GM21423 (cell line): ENCODE measurements at regions not wholly inside any gene's neighbourhood (a gene's known extent, or its start where the extent isn't known, plus 50 kb on each side); places are given as distances from the start of the nearest gene placed in this dataset.

Experiments
- ATAC-seq: cut with Tn5 transposase; IDR thresholded peaks from one replicate; pipeline ENCODE4 v1.9.1; 2021; ENCODE audit warnings: mild to moderate bottlenecking, moderate library complexity; ENCODE audit not compliant: unreplicated experiment

- ATAC-seq: no peak
Measured at GRCh38 chr10:78312197-78313047, 278.8 kb downstream of the RPS24 start.

DNA sequence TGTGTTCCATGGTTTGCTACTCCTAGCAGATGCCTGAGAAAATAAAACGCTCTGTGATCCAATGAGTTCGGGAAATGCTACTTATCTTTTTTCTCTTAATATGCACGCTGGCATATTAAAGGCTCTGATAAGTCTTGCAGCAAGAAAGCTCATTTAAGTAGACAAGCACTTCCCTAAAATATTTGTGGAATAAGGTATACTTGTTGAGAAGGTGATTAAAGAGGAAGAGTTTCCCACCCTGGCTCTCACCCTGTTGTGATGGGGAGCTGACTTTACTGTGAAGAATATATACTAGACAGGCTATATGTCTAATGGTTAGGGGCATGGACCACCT lies 279.4 kb downstream of the RPS24 start:
- no peak for ATAC-seq

GRCh38 chr10:78313636-78314035 lies 280.0 kb downstream of the RPS24 start:
- ATAC-seq: no peak

DNA sequence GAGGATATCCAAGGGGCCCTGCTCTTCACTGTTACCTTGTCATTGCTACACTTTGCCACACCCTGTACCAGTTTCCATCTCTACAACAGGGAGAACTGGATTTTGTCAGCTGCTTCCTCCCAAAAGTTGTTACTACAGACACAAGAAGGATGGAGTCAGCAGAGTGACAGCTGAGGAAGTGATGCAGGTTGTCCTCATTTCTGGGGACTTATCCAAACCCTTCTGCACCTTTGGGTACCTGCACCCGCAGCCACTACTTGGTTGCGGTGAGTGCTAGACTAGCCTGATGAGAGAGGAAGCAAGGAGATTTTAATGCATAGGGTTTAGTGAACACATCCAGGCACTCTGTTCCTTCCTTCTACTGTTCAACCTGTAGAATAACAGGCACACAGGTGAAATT lies 281.0 kb downstream of the RPS24 start:
- ATAC-seq: no peak

DNA sequence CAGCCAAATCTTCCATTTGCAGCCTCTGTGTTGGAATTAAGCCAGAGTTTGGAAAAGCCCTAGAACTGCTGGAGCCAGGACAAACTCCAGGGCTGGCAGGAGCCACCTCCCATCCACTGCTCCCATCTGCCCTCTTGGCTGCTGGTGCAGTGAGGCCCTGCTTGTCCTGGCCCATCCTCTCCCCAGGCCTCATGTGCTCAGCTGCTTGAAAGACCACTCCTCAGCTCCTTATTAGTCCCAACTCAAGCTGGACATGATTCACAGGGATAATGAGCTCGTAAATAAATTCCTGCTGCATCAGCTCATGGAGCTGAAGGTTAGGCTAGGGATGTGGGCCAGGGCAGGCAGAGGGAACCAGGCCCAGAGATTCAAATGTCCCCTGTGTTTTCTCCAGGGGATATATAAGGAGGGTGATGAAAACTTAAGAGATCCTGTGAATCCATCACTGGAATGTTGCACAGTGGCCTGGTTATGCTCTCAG lies 282.8 kb downstream of the RPS24 start:
- ATAC-seq: no peak

DNA sequence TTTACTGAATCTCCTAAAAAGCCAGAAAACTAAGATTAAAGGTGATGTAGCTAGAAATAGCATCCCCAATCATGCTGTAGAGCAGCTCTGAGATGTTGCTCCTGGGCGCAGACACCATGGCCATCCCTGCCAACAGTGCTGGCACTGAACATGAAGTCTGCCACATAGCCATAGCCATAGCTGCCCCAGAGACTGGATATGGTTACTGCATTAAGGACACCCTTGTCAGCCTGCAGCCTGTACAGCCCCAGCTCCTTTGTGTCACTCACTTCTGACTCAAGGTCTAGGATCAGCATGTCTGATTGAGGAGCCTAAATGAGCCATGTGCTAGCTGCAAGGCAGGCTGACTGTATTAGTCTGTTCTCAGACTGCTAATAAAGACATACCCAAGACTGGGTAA lies 284.6 kb downstream of the RPS24 start:
- ATAC-seq: no peak

GRCh38 chr10:78319371-78319770 lies 285.7 kb downstream of the RPS24 start:
- no peak for ATAC-seq

DNA sequence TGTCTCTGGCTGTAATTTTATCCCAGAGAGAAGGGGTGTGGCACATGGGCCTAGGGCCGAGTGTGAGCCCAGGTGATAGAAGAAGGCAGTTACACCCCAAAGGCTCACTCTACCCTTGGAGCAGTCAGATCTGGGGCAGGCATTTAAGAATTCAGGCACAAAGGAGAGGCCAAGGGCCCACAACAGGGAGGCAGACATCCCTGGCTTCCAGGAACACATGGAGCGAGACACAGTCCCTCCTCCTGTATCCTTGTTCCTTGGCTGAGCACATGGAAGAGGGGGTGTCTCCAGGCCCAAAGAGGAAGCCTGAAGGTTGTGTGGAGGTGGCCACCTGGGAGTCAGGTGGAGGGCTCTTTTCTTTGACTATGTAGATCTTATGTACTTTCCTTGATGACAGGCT lies 286.2 kb downstream of the RPS24 start:
- no peak for ATAC-seq

- no peak for ATAC-seq
Measured at GRCh38 chr10:78320506-78320905, 286.8 kb downstream of the RPS24 start.

DNA sequence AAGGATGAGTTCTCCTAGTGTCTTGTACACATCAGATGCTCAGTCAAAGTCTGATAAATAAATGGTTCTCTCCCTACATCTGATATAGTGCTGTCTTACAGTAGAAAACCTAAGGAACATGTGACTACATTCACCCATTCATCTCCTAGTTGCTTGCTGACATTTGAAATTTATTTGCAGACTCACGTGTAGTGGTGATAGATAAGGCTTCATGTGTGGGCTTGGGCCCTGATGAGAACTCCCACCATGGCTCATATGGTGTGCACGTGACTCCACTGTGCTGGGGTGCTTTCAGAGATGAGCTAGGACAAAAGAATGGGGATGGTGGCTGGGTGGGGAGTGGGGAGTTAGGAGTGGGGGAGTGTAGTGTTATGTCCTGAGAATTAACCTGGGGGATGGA lies 287.3 kb downstream of the RPS24 start:
- ATAC-seq: no peak

DNA sequence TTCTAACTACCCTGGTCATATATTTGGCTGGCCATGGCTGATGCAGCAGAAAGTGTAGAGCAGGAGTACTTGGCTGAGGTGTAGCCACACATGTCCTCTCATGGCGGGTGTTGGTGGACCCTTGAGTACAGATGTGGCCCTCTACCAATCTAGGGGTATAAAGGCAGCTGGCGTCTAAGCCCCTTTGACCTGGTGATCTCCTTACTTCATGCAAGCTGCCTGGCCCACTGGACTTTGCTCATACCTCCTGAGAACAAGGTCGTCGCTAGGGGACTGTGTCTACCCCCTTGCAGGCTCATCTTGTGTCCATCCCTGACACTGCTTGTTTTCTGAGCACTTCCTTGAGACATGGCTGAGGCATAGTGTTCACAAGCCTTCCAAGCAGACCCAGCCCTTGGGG lies 287.8 kb downstream of the RPS24 start:
- ATAC-seq: no peak

- ATAC-seq: no peak
Measured at GRCh38 chr10:78326372-78326771, 292.7 kb downstream of the RPS24 start.

DNA sequence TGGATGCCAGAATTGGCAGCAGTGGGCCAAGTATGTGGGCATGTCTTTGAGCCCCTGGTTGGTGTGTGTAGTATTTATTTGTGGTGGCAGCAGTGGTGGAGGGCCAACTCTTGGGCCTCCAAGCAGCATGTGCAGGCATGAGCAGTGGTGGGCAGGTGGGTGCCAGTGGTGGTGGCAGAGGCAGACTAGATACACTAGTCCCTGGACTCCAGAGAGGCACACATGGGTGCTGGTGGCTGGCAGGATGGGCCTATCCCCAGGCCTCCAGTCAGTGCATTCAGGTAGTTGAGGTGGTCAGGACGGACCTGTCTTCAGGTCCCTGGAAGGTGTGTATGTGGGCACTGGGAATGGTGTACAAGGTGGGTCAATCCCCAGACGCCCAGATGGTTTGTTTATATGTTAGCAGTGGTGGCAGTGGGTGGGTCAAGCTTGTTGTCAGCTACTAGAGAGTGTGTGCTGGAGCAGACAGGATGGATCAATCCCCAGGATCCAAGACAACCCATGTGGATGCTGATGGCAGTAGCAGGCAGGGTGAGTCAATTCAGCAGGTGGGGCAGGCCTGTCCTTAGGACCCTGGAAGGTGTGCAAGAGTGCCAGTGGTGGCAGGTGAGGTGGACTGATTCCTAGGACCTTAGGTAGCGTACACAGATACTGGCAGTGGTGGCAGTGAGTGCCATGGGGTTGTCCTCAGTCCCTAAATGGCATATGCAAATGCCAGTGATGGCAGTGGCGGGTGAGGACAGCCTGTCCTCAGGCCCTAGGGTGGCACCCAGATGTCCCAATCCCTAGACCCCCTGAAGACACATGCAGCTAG lies 294.3 kb downstream of the RPS24 start:
- no peak for ATAC-seq

DNA sequence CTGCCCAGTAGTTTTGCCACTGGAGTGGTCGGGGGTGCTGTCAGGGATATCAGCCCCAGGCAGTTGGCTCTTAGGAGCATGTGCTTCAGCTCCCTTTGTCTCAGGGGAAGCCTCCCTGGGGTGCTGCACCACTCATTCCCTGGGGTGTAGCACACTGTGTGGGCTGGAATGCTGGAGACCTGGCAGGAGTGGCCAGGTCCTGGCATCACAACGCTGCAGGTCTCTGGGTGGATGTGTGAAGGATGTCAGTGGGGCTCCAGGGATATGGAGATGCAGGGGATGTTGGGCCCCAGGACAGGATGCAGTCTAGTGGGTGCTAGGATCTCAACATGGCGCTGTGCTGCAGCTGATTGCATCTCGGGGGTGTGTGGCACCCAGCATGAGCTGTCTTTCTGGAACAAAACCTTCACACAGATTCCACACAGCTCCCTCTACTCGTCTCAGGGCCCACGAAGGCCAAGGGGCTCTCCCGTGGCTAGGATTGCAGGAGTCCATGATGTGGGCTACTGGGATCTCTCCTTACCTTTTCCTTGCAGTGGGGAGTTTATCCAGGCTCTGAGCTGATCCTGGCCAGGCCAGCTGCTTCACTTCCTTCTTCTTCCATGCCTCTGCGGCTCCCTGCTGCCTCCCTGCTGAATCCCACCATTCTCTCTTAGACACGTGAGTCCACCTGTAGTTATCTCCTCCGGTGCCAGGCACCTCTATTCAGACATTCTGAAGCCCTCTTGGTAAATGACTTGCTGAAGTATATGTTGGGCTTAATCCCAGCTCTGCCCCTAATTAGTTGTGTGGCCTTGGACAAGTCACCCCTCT lies 295.1 kb downstream of the RPS24 start:
- no peak for ATAC-seq

DNA sequence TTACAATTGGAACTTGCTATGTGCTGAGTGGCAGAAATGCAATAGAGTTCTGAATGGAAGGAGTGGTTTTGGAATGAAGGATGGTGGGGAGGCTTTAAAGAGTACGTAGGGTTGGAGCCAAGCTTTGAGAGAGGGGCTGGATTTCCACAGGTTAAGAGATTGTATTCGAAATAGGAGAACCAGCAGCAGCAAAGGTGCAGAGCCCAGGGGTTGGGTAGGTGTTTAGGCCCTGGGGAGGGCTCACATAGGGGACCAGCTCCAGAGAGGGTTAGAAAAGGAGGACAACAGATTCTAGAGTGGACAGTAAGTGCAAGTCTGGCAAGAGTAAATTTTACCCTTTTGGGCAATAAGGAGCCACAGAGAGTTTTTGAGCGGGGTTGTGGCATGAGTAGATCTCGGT lies 297.2 kb downstream of the RPS24 start:
- no peak for ATAC-seq

- no peak for ATAC-seq
Measured at GRCh38 chr10:78331391-78331922, 297.8 kb downstream of the RPS24 start.

GRCh38 chr10:78332012-78332411 lies 298.3 kb downstream of the RPS24 start:
- no peak for ATAC-seq

- ATAC-seq: no peak
Measured at GRCh38 chr10:78332657-78333056, 299.0 kb downstream of the RPS24 start.

GRCh38 chr10:78333362-78334143 lies 299.9 kb downstream of the RPS24 start:
- ATAC-seq: no peak

GRCh38 chr10:78335371-78335690 lies 301.7 kb downstream of the RPS24 start:
- ATAC-seq: no peak
